Spleen (tissue), 11 donors: ENCODE measurements at regions not wholly inside any gene's neighbourhood (a gene's known extent, or its start where the extent isn't known, plus 50 kb on each side); places are given as distances from the start of the nearest gene placed in this dataset.

ENCODE experiments used
- DNase-seq: peaks from one replicate; pipeline ENCODE4 v3.0.0-alpha.2; 2020
- H3K27ac ChIP-seq, 8 donors: fragments of 200-600 bp; sonication (generic) in 7 of 8; 1 replicate in 4 of 8; 2 replicates in 4 of 8; pipeline versions ENCODE4 v1.5.0 to v1.8.0; 2016 to 2021; ENCODE audit warnings: inconsistent platforms in 4 of 8, mild to moderate bottlenecking in 4 of 8, moderate library complexity in 1 of 8
- H3K27me3 ChIP-seq, 7 donors: fragments of 200-600 bp; sonication (generic) in 6 of 7; replicated peaks in 1 of 7; 1 replicate in 4 of 7; 2 replicates in 3 of 7; pipeline versions ENCODE4 v1.5.0 to v1.8.0; 2016 to 2021; ENCODE audit warnings: inconsistent platforms in 3 of 7, mild to moderate bottlenecking in 1 of 7
- H3K36me3 ChIP-seq, 6 donors: fragments of 200-600 bp; sonication (generic) in 5 of 6; 1 replicate in 4 of 6; 2 replicates in 2 of 6; pipeline versions ENCODE4 v1.5.0 to v1.8.0; 2016 to 2021; ENCODE audit warnings: inconsistent platforms in 2 of 6
- H3K4me1 ChIP-seq, 6 donors: fragments of 200-600 bp; sonication (generic) in 5 of 6; 1 replicate in 3 of 6; 2 replicates in 3 of 6; pipeline versions ENCODE4 v1.5.0 to v1.8.0; 2016 to 2021; ENCODE audit warnings: inconsistent platforms in 3 of 6
- H3K4me3 ChIP-seq, 8 donors: fragments of 200-600 bp; sonication (generic) in 7 of 8; 1 replicate in 4 of 8; 2 replicates in 4 of 8; pipeline versions ENCODE4 v1.5.0 to v1.8.0; 2016 to 2021; ENCODE audit warnings: inconsistent platforms in 4 of 8, mild to moderate bottlenecking in 4 of 8, moderate library complexity in 2 of 8
- H3K9me3 ChIP-seq, 8 donors: fragments of 200-600 bp; sonication (generic) in 7 of 8; 1 replicate in 4 of 8; 2 replicates in 4 of 8; pipeline versions ENCODE4 v1.5.0 to v1.8.0; 2016 to 2021; ENCODE audit warnings: inconsistent platforms in 4 of 8
- CTCF ChIP-seq, 11 experiments: fragments of 200-600 bp in 7 of 11; fragments of 450-650 bp in 4 of 11; sonication (generic) in 4 of 11; IDR thresholded peaks in 8 of 11; conservative IDR thresholded peaks in 3 of 11; 1 replicate in 7 of 11; 2 replicates in 4 of 11; pipeline versions ENCODE4 v1.4.0 to v1.8.0; 2016 to 2021; ENCODE audit warnings: antibody characterized with exemption in 11 of 11, inconsistent platforms in 4 of 11, mild to moderate bottlenecking in 1 of 11
- POLR2A ChIP-seq, 3 donors: fragments of 450-650 bp; IDR thresholded peaks; one replicate each; pipeline ENCODE4 v1.5.1; 2017; ENCODE audit warnings: antibody characterized with exemption in 3 of 3, mild to moderate bottlenecking in 1 of 3
- POLR2AphosphoS5 ChIP-seq, 3 donors: sonication (generic); formaldehyde crosslinking; IDR thresholded peaks; one replicate each; pipeline ENCODE4 v1.5.1; 2017; ENCODE audit warnings: antibody characterized with exemption in 3 of 3
- WGBS, 5 donors: extraction: QIAGEN DNeasy Blood & Tissue Kit in 3 of 5; methylation state at CpG; one replicate each; pipeline versions ENCODE4 v1.1.5 to v1.1.7; 2013 to 2018; 5-methylcytosine and 5-hydroxymethylcytosine counted together
- intact Hi-C: fragments of 100-400 bp; cut with DNase I; formaldehyde crosslinking; loops from one replicate; pipeline ENCODE4 v1.15.0; 2023; ENCODE audit warnings: low total_unique reads
- donor health status: healthy with polysubstance abuse.
- donor health status: DM: no; HTN: no; CAD: no; lungs with moderate emphysema.
- donor health status: DM: no; HTN: no; CAD: no.
- donor health status: Bipolar disorder and iron deficiency.
- donor health status: healthy.
- donor health status: DM: no; HTN: no; CAD: no.
- donor health status: DM: yes; HTN: yes; CAD: no.

DNA sequence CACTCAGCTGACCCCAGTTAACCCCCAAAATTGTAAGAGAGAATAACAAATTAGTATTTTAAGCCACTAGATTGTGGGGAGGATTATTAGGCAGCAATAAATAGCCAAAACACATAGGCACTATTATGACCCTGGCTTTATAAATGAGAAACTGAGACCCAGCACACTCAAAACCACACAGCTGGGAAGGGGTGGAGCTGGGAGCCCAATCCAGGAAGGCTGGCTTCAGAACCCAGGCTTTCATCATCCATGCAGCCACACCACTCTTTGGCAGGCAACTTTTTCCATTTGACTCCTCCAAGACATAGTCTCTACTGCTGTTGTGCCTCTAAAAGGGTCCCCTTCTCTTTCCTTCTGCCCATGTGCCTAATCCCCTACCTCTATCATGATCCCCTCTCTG is 253.8 kb downstream of the DHX15 start:
- Histone ChIP-seq H3K36me3 (no peaks in the 10 kb centered on the region), H3K9me3 (no peaks in the 10 kb centered on the region), H3K27me3 (no peaks in the 10 kb centered on the region), H3K4me3 (no peak overlapping the region), H3K4me1 (no peaks in the 10 kb centered on the region), H3K27ac (no peak overlapping the region)
- intact Hi-C loops, result no loop called here
- TF ChIP-seq CTCF (IDR thresholded peaks at IDR 0.05 in 8 of 11, conservative IDR thresholded peaks at IDR 0.05 in 3 of 11), result no peak
- TF ChIP-seq POLR2A (IDR thresholded peaks at IDR 0.05), result no peak
- no peak for TF ChIP-seq POLR2AphosphoS5 (IDR thresholded peaks at IDR 0.05)
- no peak for DNase-seq

GRCh38 chr4:24330172-24330571 is 254.2 kb downstream of the DHX15 start:
- intact Hi-C loops, result no loop called here
- H3K4me1 ChIP-seq, result no peaks in the 10 kb centered on the region
- H3K27ac ChIP-seq, result no peak overlapping the region
- no peak for TF ChIP-seq CTCF (IDR thresholded peaks at IDR 0.05 in 8 of 11, conservative IDR thresholded peaks at IDR 0.05 in 3 of 11)
- no peak for TF ChIP-seq POLR2AphosphoS5 (IDR thresholded peaks at IDR 0.05)
- TF ChIP-seq POLR2A (IDR thresholded peaks at IDR 0.05), result no peak
- no peak for DNase-seq
- H3K27me3 ChIP-seq, result no peaks in the 10 kb centered on the region
- 60 to 75% (median 66%) methylated on average over 3 to 4 of the region's 4 CpGs for WGBS, 5 donors
- H3K9me3 ChIP-seq, result no peaks in the 10 kb centered on the region
- H3K4me3 ChIP-seq, result no peak overlapping the region
- H3K36me3 ChIP-seq, result no peaks in the 10 kb centered on the region

DNA sequence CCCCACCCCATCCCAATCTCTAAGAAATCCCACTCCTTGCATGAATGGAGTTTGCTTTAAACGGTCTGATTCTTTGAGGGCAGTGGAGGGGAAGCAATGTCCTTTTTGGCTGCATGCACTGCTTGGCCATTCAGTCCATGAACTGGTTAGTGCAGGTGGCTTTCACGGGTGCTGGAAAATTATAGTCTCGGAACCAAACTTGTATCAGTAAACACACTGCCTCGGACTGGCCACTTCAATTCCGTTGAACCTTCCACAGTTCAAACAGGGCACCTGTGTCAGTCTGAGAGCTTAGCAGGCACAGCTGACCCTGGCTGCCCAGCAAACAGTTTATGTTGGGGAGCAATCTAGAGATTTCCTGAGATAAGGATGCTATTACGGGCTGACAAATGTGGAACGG is 255.6 kb downstream of the DHX15 start:
- intact Hi-C loops, result no loop called here
- Histone ChIP-seq H3K4me3 (no peak overlapping the region), H3K27me3 (no peaks in the 10 kb centered on the region), H3K9me3 (no peaks in the 10 kb centered on the region), H3K4me1 (no peaks in the 10 kb centered on the region), H3K36me3 (no peaks in the 10 kb centered on the region), H3K27ac (no peak overlapping the region)
- no peak for DNase-seq
- WGBS, 5 donors, result 44 to 62% (median 47%) methylated on average over 7 of the region's 7 CpGs
- TF ChIP-seq CTCF (IDR thresholded peaks at IDR 0.05 in 8 of 11, conservative IDR thresholded peaks at IDR 0.05 in 3 of 11) (no peak), POLR2A (IDR thresholded peaks at IDR 0.05) (no peak), POLR2AphosphoS5 (IDR thresholded peaks at IDR 0.05) (no peak)

GRCh38 chr4:24328310-24328709 is 256.0 kb downstream of the DHX15 start:
- no peak for TF ChIP-seq CTCF (IDR thresholded peaks at IDR 0.05 in 8 of 11, conservative IDR thresholded peaks at IDR 0.05 in 3 of 11)
- no peak for TF ChIP-seq POLR2A (IDR thresholded peaks at IDR 0.05)
- no peak for TF ChIP-seq POLR2AphosphoS5 (IDR thresholded peaks at IDR 0.05)
- H3K4me1 ChIP-seq, result no peaks in the 10 kb centered on the region
- H3K27ac ChIP-seq, result no peak overlapping the region
- H3K36me3 ChIP-seq, result no peaks in the 10 kb centered on the region
- WGBS, 5 donors, result 49 to 68% (median 63%) methylated on average over 1 of the region's 1 CpG
- H3K9me3 ChIP-seq, result no peaks in the 10 kb centered on the region
- intact Hi-C loops, result no loop called here
- no peak for DNase-seq
- H3K4me3 ChIP-seq, result no peak overlapping the region
- no peaks in the 10 kb centered on the region for H3K27me3 ChIP-seq
